ENCODE measurements at regions not wholly inside any gene's neighbourhood (a gene's known extent, or its start where the extent isn't known, plus 50 kb on each side); places are given as distances from the start of the nearest gene placed in this dataset.
A peak's percentile ranks its signal among the peaks of the same experiment; 100 is the strongest.
"Not testable (repeated sequence)": the region's sequence is repeated elsewhere in the genome, so short reads cannot be mapped to it uniquely, and the experiment has no call there.

GRCh38 chr7:35971133-35971891, 170.5 kb downstream of the SEPTIN7 start:
- intact Hi-C loops (cut with DNase I), result no loop called here
- Histone ChIP-seq H3K36me3 (no peaks in the 10 kb centered on the region), H3K4me1 (peaks cover 0 to 6% of the 10 kb centered on the region in 2 donors), H3K27me3 (peaks cover 5 to 50% of the 10 kb centered on the region in 2 donors), H3K4me3 (peak overlapping the region in 1 of 2 donors; percentile 16), H3K27ac (no peak overlapping the region), H3K9me3 (no peaks in the 10 kb centered on the region)
- peak in 2 of 4 donors; percentile 22 to 87 for DNase-seq
- peak; percentile 68 for ATAC-seq
- TF ChIP-seq CTCF (IDR thresholded peaks at IDR 0.05), result peak; percentile 16 to 33

- Histone ChIP-seq H3K4me1 (peaks cover 0 to 6% of the 10 kb centered on the region in 2 donors), H3K27me3 (peaks cover 0 to 18% of the 10 kb centered on the region in 2 donors), H3K27ac (no peak overlapping the region), H3K36me3 (no peaks in the 10 kb centered on the region), H3K9me3 (no peaks in the 10 kb centered on the region), H3K4me3 (no peak overlapping the region)
- intact Hi-C loops (cut with DNase I), result no loop called here
- peak; percentile 68 to 84 for TF ChIP-seq CTCF (IDR thresholded peaks at IDR 0.05)
- ATAC-seq (peak; percentile 94), DNase-seq (peak in 2 of 4 donors; percentile 71 to 83)
These were observed 175.1 kb downstream of the SEPTIN7 start for GRCh38 chr7:35975851-35976454.

DNA sequence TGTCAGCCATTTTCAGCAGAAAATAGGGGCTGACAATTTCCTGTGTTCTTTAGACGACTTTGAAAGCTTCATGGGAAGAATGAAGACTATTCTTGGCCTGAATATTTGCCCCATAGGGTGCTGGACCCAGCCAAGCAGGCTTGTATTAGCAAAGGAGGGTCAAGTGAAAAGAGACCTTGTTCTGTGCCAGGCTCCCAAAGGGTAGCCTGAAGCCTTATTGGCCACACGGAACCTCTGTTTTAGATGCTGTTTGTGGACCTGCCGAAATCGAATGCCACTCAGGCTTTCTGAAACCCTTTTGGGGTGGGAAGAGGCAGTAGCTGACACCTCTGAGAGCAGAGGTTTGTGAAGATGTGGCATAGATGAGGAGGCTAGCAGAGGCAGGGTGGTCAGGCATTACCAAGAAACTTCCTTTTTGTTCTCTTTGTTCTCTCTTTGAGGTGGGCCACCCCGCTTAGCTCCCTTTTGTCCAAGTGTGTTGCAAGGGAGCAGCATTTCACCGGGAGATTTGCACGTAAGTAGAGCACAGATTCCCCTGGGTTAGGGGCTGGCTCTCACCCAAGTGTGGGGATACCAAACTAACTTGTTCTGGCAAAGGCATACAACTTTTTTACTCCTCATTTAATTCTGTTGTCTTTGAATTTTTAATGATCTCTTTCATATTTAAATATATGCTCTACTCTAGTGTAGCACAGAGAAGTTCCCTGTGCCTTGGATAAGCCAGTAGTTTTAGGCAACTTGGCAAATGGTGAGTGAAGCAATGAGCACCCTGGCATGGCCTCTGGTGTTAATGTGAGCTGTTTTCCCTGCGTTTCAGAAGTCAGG, 174.0 kb upstream of the EEPD1 start:
- H3K9me3 ChIP-seq; H3K4me1 ChIP-seq; ATAC-seq; H3K27ac ChIP-seq; H3K27me3 ChIP-seq; H3K4me3 ChIP-seq; DNase-seq; H3K36me3 ChIP-seq; intact Hi-C loops (cut with DNase I): not testable (repeated sequence)

- DNase-seq (peak in 1 of 4 donors; percentile 70), ATAC-seq (no peak)
- no peak for TF ChIP-seq CTCF (IDR thresholded peaks at IDR 0.05)
- no peak overlapping the region for H3K27ac ChIP-seq
- no peaks in the 10 kb centered on the region for H3K36me3 ChIP-seq
- intact Hi-C loops (cut with DNase I), result no loop called here
- no peaks in the 10 kb centered on the region for H3K9me3 ChIP-seq
- no peaks in the 10 kb centered on the region for H3K4me1 ChIP-seq
- H3K4me3 ChIP-seq, result no peak overlapping the region
- H3K27me3 ChIP-seq, result no peaks in the 10 kb centered on the region
These were observed 170.5 kb upstream of the EEPD1 start for GRCh38 chr7:35982600-35982999.

- DNase-seq (no peak), ATAC-seq (no peak)
- no peaks in the 10 kb centered on the region for H3K9me3 ChIP-seq
- no peaks in the 10 kb centered on the region for H3K36me3 ChIP-seq
- no peaks in the 10 kb centered on the region for H3K27me3 ChIP-seq
- intact Hi-C loops (cut with DNase I), result no loop called here
- no peak overlapping the region for H3K4me3 ChIP-seq
- H3K4me1 ChIP-seq, result no peaks in the 10 kb centered on the region
- H3K27ac ChIP-seq, result no peak overlapping the region
- TF ChIP-seq CTCF (IDR thresholded peaks at IDR 0.05), result no peak
These were observed 169.4 kb upstream of the EEPD1 start for GRCh38 chr7:35983626-35984025.

Measured in left lung (tissue), 4 donors.